Suprapubic skin (tissue), 4 donors: ENCODE measurements at regions not wholly inside any gene's neighbourhood (a gene's known extent, or its start where the extent isn't known, plus 50 kb on each side); places are given as distances from the start of the nearest gene placed in this dataset.

Source experiments
- EP300 ChIP-seq: sonication (generic); formaldehyde crosslinking; IDR thresholded peaks from one replicate; pipeline ENCODE4 v1.6.1; 2017; ENCODE audit warnings: antibody characterized with exemption
- POLR2A ChIP-seq, 2 donors: fragments of 450-650 bp; IDR thresholded peaks; one replicate each; pipeline ENCODE4 v1.6.1; 2017; ENCODE audit warnings: antibody characterized with exemption in 2 of 2, mild to moderate bottlenecking in 2 of 2, moderate library complexity in 2 of 2
- POLR2AphosphoS5 ChIP-seq, 3 donors: sonication (generic); formaldehyde crosslinking; IDR thresholded peaks; one replicate each; pipeline ENCODE4 v1.6.1; 2017; ENCODE audit warnings: antibody characterized with exemption in 3 of 3
- TF ChIP-seq, protein P1 (sequence below), 2 donors: fragments of 200-600 bp in 1 of 2; fragments of 450-650 bp in 1 of 2; sonication (generic) in 1 of 2; IDR thresholded peaks; one replicate each; pipeline ENCODE4 v1.5.1; 2016 to 2019; ENCODE audit warnings: antibody characterized with exemption in 2 of 2, mild to moderate bottlenecking in 1 of 2, moderate library complexity in 1 of 2

DNA sequence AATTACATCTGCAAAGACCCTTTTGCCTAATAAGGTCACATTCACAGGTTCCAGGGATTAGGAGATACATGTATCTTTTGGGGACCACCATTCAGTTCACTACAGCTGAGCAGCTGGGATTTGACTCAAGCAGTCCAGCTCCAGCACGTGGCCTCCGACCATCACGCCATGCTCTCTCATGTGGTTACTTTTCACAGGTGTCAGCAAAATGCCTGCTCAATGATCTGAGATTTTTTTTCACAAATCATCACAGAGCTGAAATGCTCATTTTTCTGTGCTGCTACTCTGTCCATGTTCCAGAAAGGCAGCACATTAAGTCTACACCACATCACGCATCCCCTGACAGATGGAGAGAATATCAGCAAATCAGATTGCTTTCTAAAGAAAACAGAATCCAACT, 98.5 kb upstream of the RMDN2 start:
- TF ChIP-seq POLR2A (IDR thresholded peaks at IDR 0.05): no peak
- TF ChIP-seq, protein P1, sequence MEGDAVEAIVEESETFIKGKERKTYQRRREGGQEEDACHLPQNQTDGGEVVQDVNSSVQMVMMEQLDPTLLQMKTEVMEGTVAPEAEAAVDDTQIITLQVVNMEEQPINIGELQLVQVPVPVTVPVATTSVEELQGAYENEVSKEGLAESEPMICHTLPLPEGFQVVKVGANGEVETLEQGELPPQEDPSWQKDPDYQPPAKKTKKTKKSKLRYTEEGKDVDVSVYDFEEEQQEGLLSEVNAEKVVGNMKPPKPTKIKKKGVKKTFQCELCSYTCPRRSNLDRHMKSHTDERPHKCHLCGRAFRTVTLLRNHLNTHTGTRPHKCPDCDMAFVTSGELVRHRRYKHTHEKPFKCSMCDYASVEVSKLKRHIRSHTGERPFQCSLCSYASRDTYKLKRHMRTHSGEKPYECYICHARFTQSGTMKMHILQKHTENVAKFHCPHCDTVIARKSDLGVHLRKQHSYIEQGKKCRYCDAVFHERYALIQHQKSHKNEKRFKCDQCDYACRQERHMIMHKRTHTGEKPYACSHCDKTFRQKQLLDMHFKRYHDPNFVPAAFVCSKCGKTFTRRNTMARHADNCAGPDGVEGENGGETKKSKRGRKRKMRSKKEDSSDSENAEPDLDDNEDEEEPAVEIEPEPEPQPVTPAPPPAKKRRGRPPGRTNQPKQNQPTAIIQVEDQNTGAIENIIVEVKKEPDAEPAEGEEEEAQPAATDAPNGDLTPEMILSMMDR (IDR thresholded peaks at IDR 0.05): no peak
- no peak for TF ChIP-seq EP300
- no peak for TF ChIP-seq POLR2AphosphoS5 (IDR thresholded peaks at IDR 0.05)
